HepG2 (cell line): ENCODE measurements at regions not wholly inside any gene's neighbourhood (a gene's known extent, or its start where the extent isn't known, plus 50 kb on each side); places are given as distances from the start of the nearest gene placed in this dataset.

ENCODE experiments used
- ATF2 ChIP-seq: sonication (generic); formaldehyde crosslinking; IDR thresholded peaks from 2 replicates; pipeline ENCODE4 v1.4.0; 2020; ENCODE audit warnings: missing genetic modification reagents
- CEBPB ChIP-seq: IDR thresholded peaks from 2 replicates; pipeline ENCODE4 v1.6.1; 2011; ENCODE audit warnings: low read depth, low read length, improper control_type of control experiment, borderline replicate concordance
- NPAS2 ChIP-seq: sonication (generic); formaldehyde crosslinking; IDR thresholded peaks from 2 replicates; pipeline ENCODE4 v1.8.0; 2022; ENCODE audit warnings: mild to moderate bottlenecking, missing genetic modification reagents, borderline replicate concordance
- PAWR ChIP-seq: sonication (generic); formaldehyde crosslinking; IDR thresholded peaks from 2 replicates; pipeline ENCODE4 v1.4.0; 2020; ENCODE audit warnings: missing genetic modification reagents, mild to moderate bottlenecking, borderline replicate concordance
- ZKSCAN1 ChIP-seq: fragments of 150-350 bp; IDR thresholded peaks from 2 replicates; pipeline ENCODE4 v1.6.1; 2014; ENCODE audit warnings: low read length
- ZMAT3 ChIP-seq: sonication (generic); formaldehyde crosslinking; conservative IDR thresholded peaks from 2 replicates; pipeline ENCODE4 v1.7.0; 2021; ENCODE audit warnings: missing genetic modification reagents
- ZNF251 ChIP-seq: sonication (generic); formaldehyde crosslinking; IDR thresholded peaks from 2 replicates; pipeline ENCODE4 v1.9.0; 2021; ENCODE audit warnings: mild to moderate bottlenecking, missing genetic modification reagents
- TF ChIP-seq, protein P1 (sequence below): sonication (generic); formaldehyde crosslinking; IDR thresholded peaks from 2 replicates; pipeline ENCODE4 v1.5.0; 2020; ENCODE audit warnings: mild to moderate bottlenecking, missing genetic modification reagents, moderate library complexity
- TF ChIP-seq, protein P2 (sequence below), 2 experiments: sonication (generic) in 1 of 2; formaldehyde crosslinking in 1 of 2; IDR thresholded peaks; 2 replicates each; pipeline versions ENCODE4 v1.4.0 to v1.6.1; 2018 to 2020; ENCODE audit warnings: missing genetic modification reagents in 2 of 2, borderline replicate concordance in 1 of 2, low read depth in 1 of 2, mild to moderate bottlenecking in 1 of 2, missing biosample characterization in 1 of 2
- TF ChIP-seq, protein P3 (sequence below): sonication (generic); formaldehyde crosslinking; IDR thresholded peaks from 2 replicates; pipeline ENCODE4 v1.5.0; 2020; ENCODE audit warnings: mild to moderate bottlenecking, missing genetic modification reagents

GRCh38 chr2:60157283-60157682 lies 396.2 kb downstream of the BCL11A start:
- TF ChIP-seq, protein P1, sequence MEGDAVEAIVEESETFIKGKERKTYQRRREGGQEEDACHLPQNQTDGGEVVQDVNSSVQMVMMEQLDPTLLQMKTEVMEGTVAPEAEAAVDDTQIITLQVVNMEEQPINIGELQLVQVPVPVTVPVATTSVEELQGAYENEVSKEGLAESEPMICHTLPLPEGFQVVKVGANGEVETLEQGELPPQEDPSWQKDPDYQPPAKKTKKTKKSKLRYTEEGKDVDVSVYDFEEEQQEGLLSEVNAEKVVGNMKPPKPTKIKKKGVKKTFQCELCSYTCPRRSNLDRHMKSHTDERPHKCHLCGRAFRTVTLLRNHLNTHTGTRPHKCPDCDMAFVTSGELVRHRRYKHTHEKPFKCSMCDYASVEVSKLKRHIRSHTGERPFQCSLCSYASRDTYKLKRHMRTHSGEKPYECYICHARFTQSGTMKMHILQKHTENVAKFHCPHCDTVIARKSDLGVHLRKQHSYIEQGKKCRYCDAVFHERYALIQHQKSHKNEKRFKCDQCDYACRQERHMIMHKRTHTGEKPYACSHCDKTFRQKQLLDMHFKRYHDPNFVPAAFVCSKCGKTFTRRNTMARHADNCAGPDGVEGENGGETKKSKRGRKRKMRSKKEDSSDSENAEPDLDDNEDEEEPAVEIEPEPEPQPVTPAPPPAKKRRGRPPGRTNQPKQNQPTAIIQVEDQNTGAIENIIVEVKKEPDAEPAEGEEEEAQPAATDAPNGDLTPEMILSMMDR (CRISPR knock-in tag): no peak
- TF ChIP-seq ATF2 (CRISPR knock-in tag) (no peak), PAWR (CRISPR knock-in tag) (no peak), ZKSCAN1 (no peak), CEBPB (no peak), ZNF251 (CRISPR knock-in tag) (no peak), ZMAT3 (CRISPR knock-in tag) (no peak), NPAS2 (CRISPR knock-in tag) (no peak)
- TF ChIP-seq, protein P2, sequence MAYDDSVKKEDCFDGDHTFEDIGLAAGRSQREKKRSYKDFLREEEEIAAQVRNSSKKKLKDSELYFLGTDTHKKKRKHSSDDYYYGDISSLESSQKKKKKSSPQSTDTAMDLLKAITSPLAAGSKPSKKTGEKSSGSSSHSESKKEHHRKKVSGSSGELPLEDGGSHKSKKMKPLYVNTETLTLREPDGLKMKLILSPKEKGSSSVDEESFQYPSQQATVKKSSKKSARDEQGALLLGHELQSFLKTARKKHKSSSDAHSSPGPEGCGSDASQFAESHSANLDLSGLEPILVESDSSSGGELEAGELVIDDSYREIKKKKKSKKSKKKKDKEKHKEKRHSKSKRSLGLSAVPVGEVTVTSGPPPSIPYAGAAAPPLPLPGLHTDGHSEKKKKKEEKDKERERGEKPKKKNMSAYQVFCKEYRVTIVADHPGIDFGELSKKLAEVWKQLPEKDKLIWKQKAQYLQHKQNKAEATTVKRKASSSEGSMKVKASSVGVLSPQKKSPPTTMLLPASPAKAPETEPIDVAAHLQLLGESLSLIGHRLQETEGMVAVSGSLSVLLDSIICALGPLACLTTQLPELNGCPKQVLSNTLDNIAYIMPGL (CRISPR knock-in tag; IDR thresholded peaks at IDR 0.05; ENCODE audit: borderline replicate concordance in 1 of 2, low read depth in 1 of 2): no peak
- TF ChIP-seq, protein P3, sequence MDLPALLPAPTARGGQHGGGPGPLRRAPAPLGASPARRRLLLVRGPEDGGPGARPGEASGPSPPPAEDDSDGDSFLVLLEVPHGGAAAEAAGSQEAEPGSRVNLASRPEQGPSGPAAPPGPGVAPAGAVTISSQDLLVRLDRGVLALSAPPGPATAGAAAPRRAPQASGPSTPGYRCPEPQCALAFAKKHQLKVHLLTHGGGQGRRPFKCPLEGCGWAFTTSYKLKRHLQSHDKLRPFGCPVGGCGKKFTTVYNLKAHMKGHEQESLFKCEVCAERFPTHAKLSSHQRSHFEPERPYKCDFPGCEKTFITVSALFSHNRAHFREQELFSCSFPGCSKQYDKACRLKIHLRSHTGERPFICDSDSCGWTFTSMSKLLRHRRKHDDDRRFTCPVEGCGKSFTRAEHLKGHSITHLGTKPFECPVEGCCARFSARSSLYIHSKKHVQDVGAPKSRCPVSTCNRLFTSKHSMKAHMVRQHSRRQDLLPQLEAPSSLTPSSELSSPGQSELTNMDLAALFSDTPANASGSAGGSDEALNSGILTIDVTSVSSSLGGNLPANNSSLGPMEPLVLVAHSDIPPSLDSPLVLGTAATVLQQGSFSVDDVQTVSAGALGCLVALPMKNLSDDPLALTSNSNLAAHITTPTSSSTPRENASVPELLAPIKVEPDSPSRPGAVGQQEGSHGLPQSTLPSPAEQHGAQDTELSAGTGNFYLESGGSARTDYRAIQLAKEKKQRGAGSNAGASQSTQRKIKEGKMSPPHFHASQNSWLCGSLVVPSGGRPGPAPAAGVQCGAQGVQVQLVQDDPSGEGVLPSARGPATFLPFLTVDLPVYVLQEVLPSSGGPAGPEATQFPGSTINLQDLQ (CRISPR knock-in tag): no peak
